NB4 (cell line): ENCODE measurements at regions not wholly inside any gene's neighbourhood (a gene's known extent, or its start where the extent isn't known, plus 50 kb on each side); places are given as distances from the start of the nearest gene placed in this dataset.

Experiments
- CTCF ChIP-seq: IDR thresholded peaks from one replicate; pipeline ENCODE4 v1.5.1; 2012; ENCODE audit warnings: low read depth, low read length
- MAX ChIP-seq: IDR thresholded peaks from 2 replicates; pipeline ENCODE4 v1.6.1; 2011; ENCODE audit warnings: low read depth, low read length
- POLR2A ChIP-seq: IDR thresholded peaks from 2 replicates; pipeline ENCODE4 v1.6.1; 2011; ENCODE audit warnings: mild to moderate bottlenecking; ENCODE audit not compliant: insufficient read length; ENCODE audit errors: extremely low read depth

- no peak for TF ChIP-seq CTCF
- TF ChIP-seq MAX = no peak
- TF ChIP-seq POLR2A = no peak
Measured at GRCh38 chr22:44606126-44606525, 95.9 kb upstream of the PRR5 start.
